ENCODE measurements at regions not wholly inside any gene's neighbourhood (a gene's known extent, or its start where the extent isn't known, plus 50 kb on each side); places are given as distances from the start of the nearest gene placed in this dataset.
A peak's percentile ranks its signal among the peaks of the same experiment; 100 is the strongest.
"Not testable (repeated sequence)": the region's sequence is repeated elsewhere in the genome, so short reads cannot be mapped to it uniquely, and the experiment has no call there.

DNA sequence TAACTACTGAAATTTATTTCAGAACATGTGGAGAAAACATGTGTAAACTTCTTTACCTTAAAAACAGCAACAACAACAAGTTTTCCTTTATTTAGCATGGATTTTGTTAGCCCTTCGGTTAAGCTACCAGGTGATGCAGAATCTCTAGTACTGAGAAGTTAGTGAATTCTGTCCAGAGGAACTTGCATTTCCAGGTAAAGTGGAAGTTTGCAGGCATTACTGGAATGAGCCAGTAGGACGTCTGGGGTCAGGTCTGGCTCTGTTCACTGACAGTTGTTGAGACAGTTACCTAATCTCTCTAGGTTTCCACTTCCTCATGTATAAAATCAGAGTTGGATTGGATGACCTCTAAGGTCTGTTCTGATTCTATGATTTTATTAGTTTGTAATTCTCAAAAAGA lies 244.3 kb downstream of the OLFM4 start:
- no peak for DNase-seq (ENCODE audit: low spot score)

GRCh38 chr13:53276265-53276664 lies 247.7 kb downstream of the OLFM4 start:
- no peak for DNase-seq (ENCODE audit: low spot score)

GRCh38 chr13:53281677-53282076 lies 253.1 kb downstream of the OLFM4 start:
- no peak for DNase-seq (ENCODE audit: low spot score)

GRCh38 chr13:53285896-53286430 lies 257.4 kb downstream of the OLFM4 start:
- no peak for DNase-seq (ENCODE audit: low spot score)

GRCh38 chr13:53298396-53298795 lies 269.8 kb downstream of the OLFM4 start:
- DNase-seq (ENCODE audit: low spot score), result no peak

GRCh38 chr13:53301449-53301848 lies 272.8 kb downstream of the OLFM4 start:
- DNase-seq (ENCODE audit: low spot score), result no peak

DNA sequence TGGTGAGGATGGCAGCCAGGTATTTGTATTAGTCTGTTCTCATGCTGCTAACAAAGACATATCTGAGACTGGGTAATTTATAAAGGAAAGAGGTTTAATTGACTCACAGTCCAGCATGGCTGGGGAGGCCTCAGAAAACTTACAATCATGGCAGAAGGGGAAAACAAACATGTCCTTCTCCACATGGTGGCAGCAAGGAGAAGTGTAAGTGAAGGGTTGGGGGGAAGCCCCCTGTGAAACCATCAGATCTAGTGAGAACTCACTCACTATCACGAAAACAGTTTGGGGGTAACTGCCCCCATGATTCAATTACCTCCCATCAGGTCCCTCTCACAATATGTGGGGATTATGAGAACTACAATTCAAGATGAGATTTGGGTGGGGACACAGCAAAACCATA lies 276.8 kb downstream of the OLFM4 start:
- DNase-seq (ENCODE audit: low spot score), result not testable (repeated sequence)

DNA sequence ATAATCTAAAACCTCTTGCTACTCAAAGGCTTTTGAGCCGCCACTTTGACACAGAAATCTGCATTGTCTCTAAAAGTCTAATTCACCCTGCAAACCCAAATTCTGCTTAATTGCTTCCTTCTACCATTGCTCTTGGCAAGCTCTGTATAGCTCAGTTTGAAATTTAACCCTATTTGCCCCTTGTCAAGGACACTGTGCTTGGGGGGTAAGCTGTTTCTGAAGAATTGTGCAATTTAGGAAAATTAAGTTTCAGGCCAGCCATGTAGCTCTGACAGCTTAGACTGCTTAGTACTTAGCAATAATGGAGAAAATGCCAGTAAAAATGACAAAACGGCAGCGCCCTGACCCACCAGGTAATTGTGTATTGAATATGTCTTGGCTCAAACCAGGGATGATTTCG lies 282.2 kb downstream of the OLFM4 start:
- DNase-seq (ENCODE audit: low spot score), result no peak

- peak; percentile 5 for DNase-seq (ENCODE audit: low spot score)
Measured at GRCh38 chr13:53311561-53311960, 282.9 kb downstream of the OLFM4 start.

DNA sequence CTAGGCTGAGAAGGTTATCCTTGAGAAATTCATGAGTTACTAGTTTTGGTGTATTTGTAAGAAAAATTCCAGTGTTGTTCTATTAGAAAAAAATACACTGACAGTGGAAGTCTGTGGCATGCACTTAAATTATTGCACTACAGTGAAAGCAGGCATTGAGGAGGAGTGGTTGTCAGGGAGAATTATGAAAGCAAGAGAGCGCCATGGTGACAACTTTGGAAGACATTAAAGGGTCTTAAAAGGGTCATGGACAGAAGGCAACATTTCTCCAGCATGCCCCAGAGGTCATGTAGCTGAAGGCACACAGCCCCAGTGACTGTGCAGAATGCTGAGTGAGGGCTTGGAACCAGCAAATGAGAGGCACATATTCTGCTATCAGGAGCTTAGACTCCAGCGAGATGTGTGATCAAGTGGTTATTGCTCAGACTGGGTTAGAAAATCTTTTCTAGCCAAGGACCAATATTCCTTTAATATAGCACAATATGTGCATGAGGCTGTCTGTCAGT lies 292.7 kb downstream of the OLFM4 start:
- DNase-seq (ENCODE audit: low spot score), result no peak

DNA sequence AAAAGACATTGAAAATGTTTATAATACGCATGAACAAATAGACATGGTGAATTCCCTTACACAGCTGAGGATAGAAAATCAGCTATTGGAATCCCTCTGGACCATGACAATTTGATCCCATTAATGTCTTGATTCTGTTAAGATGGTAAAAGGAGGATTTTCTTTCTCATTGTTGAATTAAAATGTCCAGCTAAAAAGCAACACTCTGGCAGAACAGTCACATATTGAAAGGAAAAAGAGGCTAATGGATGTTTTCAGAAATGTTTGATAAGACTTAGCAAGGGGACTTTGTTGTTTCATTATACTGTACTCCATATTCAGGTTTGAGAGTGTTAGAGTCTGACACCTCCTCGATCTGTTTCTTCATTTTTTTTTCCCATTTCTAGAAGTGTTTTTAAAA lies 296.0 kb downstream of the OLFM4 start:
- DNase-seq (ENCODE audit: low spot score), result no peak

GRCh38 chr13:53326716-53327115 lies 298.1 kb downstream of the OLFM4 start:
- DNase-seq (ENCODE audit: low spot score), result no peak

DNA sequence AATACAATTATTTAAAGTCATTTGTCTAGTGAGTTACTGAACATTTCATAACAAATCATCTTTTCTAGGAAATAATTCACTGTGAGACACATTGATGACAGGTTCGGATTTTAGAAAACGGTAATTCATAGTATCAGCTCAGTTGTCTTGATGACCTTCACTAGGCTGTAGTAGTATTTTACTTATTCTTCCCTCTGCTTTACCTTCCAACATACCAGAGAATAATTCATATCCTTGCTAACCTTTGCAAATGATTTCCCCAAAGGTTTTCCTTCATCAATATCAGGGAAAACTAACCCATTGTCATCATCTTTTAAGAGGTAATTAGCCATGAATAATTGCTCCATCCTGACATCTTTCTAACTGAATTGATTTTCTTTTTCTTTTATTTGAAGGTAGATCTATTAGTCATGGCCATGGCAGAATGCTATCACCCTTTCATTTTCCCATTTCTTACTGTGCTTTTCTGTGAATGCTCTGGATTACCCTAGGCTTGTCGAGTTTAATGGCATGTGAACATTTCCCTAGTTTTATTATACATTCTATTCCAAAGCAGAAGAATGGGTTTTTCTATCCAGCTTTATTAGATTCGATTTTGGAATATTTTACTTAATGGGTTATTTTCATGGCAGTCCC lies 299.2 kb downstream of the OLFM4 start:
- DNase-seq (ENCODE audit: low spot score), result no peak

DNA sequence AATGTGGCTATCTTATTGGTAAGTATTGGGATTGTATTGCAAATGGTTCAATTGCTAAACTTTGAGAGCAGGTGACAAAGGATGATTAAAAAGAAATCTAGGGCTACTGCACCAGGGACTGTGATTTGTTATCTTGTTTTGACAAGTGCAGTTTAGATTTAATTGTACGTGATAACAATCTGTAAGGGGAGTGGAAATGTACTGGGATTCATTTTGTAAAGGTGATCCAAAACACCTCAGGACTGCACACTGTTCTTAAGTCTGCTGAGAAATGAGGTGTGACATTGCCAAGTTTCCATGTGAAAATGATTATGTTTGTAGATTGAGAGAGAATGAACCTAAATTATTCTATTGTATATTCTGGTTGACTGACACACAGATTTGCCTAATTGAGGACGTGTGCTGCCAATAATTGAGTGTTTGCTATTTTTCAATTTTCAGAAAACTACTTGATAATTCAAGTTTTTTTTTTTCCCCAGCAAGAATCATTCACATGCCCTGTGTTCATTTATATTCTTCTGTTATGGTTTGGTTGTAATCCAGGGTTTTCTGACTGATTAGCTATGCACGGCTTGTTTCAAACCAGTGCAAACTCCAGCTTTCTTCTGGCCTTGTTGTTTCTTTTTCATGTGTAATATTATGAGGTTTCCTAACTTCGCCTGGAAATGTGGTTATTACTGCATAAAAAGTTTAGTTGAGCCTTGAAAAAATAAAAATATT lies 308.0 kb downstream of the OLFM4 start:
- no peak for DNase-seq (ENCODE audit: low spot score)

- no peak for DNase-seq (ENCODE audit: low spot score)
Measured at GRCh38 chr13:53338760-53339159, 310.1 kb downstream of the OLFM4 start.

DNA sequence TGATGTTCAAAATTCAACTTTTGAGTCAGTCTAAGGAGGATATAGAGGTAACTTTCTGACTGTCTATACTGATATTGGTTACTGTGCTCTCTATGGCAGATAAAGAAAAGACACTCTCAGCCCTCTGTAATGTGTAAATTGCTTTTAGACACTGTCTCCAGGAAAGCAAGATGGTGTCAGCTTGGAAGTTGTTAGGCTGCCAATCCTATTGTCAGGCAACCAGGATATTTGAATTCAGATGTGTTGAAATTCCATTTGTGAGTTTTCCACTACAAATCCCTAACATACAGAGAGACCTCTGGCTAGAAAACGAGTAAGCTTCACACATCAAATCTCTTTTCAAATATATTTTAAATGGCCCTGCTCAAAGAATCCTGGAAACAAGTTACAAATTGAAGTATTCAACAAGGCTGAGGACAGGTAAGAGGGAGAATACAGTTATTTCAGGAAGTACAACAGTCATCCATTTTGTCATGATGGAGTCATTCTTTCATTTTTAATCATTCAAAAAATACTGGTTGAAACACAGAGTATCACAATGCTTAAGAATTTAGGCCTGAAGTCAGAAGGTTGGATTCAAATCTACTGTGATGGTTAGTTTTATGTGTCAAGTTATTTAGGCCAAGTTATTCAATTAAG lies 312.0 kb downstream of the OLFM4 start:
- no peak for DNase-seq (ENCODE audit: low spot score)

DNA sequence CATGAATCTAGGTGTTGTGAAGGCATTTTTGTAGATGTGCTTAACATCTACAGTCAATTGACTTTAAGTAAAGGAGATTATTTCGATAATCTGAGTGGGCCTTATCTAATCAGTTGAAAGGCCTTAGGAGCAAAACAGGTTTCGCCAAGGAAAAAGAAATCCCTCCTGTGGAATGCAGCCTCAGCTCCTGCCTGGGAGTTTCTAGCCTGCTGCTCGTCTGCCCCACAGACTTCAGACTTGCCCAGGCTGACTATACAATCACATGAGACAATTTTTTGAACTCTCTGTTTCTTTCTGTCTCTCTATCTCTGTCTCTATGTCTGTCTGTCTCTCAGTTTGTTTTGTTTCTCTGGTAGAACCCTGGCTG lies 312.5 kb downstream of the OLFM4 start:
- DNase-seq (ENCODE audit: low spot score), result no peak

- no peak for DNase-seq (ENCODE audit: low spot score)
Measured at GRCh38 chr13:53342623-53343360, 314.2 kb downstream of the OLFM4 start.

GRCh38 chr13:53343361-53343744 lies 314.7 kb downstream of the OLFM4 start:
- no peak for DNase-seq (ENCODE audit: low spot score)

DNA sequence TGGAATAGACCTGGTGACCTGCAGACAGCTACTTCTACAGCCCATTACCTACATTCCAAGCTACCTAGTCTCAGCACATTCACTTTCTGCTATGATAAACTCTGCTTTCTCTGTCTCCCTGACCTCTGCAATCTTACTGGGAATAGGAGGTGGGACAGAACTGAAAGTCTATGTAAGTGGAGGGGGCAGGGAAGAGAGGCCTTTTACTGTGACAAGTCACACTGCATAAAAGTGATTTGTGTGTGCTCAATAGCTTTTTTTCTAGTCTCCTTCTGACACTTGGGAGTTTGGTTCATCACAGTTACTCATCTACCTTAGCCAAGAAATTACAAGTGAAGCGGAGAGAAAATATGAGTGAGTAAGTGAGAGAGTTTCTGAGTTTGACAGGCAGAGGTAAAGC lies 322.4 kb downstream of the OLFM4 start:
- DNase-seq (ENCODE audit: low spot score), result no peak

DNA sequence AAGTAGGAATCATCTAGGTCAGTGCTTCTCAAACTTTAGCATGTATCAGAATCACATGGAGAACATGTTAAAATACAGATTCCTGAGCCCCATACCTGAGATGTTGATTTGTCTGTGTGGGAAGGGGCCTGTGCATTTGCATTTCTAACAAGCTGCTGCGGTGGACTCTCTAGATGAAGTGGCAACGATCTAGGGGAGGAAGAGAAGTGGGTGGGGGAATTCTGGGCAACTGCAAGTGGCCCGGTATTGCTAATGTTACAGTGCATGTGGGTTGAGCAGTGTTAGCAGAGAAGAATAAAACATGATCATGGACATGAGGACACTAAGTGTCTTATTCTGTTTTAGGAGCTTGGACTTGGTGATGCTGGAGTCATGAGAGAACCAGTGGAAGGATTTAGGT lies 329.0 kb downstream of the OLFM4 start:
- DNase-seq (ENCODE audit: low spot score), result no peak

- peak; percentile 9 for DNase-seq (ENCODE audit: low spot score)
Measured at GRCh38 chr13:53368948-53369347, 340.3 kb downstream of the OLFM4 start.

Measured in HT-29 (cell line).